ENCODE measurements at regions not wholly inside any gene's neighbourhood (a gene's known extent, or its start where the extent isn't known, plus 50 kb on each side); places are given as distances from the start of the nearest gene placed in this dataset.
"Not testable (repeated sequence)": the region's sequence is repeated elsewhere in the genome, so short reads cannot be mapped to it uniquely, and the experiment has no call there.

DNA sequence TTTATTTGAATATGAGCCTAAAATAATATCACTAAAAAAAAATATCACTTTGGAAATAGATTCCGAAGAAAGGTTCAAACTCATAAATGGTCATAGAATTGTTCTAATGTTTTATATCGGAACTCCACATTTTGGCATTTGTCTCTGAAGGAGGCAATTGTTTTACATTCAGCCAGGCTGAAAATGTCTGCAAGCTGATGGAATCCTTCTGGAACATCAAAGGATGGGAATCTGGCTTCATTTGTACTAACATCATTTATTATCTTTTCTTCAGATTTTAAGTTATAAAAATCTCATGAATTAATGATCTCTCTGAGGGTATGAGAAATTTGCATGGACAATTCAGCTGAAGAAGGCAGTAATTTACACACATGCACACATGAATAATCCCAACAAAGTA lies 251.4 kb upstream of the RGMA start:
- TF ChIP-seq EZH2 (IDR thresholded peaks at IDR 0.05) (no peak), POLR2AphosphoS5 (IDR thresholded peaks at IDR 0.05; ENCODE audit: borderline replicate concordance, low read depth, low read length) (no peak), FOXP2 (optimal IDR thresholded peaks at IDR 0.05; ENCODE audit: control extremely low read depth, extremely low read length, insufficient read depth) (no peak)
- DNase-seq (ENCODE audit: low read depth, low spot score), result no peak

DNA sequence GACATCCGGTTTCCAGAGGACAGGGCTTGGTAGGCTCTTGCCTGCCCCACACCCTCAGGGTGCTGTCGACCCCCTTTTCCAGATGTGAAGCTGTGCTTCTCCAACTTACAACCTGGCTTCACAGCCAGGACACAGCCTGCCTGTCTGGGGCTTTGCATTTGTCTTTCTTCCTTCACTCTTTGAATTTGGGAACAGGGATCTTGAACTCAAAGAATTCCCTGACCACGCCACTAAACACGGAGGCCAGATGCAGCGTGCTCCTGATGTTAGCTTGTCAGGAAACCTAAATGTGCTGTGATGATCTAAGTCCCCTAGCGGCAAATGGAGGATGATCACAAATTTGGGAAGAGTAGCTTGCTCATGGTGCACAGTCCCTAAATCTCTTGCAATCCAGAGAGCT lies 244.8 kb upstream of the RGMA start:
- H3K4me3 ChIP-seq, result no peak overlapping the region
- no peak for DNase-seq (ENCODE audit: low read depth, low spot score)
- H3K27ac ChIP-seq, result no peak overlapping the region
- TF ChIP-seq POLR2AphosphoS5 (IDR thresholded peaks at IDR 0.05; ENCODE audit: borderline replicate concordance, low read depth, low read length), result no peak
- no peak overlapping the region for H3K9ac ChIP-seq (ENCODE audit: insufficient read length)
- H3K36me3 ChIP-seq (ENCODE audit: insufficient read depth, low read length), result no peaks in the 10 kb centered on the region
- no peaks in the 10 kb centered on the region for H3K9me3 ChIP-seq (ENCODE audit: low read depth, low read length)

More for the DNA sequence above, 251.4 kb upstream of the RGMA start:
- no peaks in the 10 kb centered on the region for H3K36me3 ChIP-seq (ENCODE audit: insufficient read depth, low read length)
- no peak overlapping the region for H3K4me3 ChIP-seq
- no peaks in the 10 kb centered on the region for H3K9me3 ChIP-seq (ENCODE audit: low read depth, low read length)
- H3K27ac ChIP-seq, result no peak overlapping the region
- H3K9ac ChIP-seq (ENCODE audit: insufficient read length), result no peak overlapping the region

DNA sequence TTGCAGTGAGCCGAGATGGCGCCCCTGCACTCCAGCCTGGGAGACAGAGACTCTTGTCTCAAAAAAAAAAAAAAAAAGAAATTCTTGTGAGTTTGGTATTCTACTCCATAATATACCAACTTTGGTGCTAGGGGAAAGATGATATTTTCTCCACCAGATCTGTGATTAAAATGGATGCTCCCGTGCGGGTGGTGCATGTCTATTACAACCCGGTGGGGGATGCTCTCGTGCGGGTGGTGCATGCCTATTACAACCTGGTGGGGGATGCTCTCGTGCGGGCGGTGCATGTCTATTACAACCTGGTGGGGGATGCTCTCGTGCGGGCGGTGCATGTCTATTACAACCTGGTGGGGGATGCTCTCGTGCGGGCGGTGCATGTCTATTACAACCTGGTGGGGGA lies 244.1 kb upstream of the RGMA start:
- H3K9me3 ChIP-seq (ENCODE audit: low read depth, low read length); H3K9ac ChIP-seq (ENCODE audit: insufficient read length); H3K4me3 ChIP-seq; DNase-seq (ENCODE audit: low read depth, low spot score); H3K27ac ChIP-seq; H3K36me3 ChIP-seq (ENCODE audit: insufficient read depth, low read length): not testable (repeated sequence)

- Histone ChIP-seq H3K27ac (no peak overlapping the region), H3K36me3 (ENCODE audit: insufficient read depth, low read length) (no peaks in the 10 kb centered on the region), H3K9me3 (ENCODE audit: low read depth, low read length) (no peaks in the 10 kb centered on the region), H3K4me3 (no peak overlapping the region), H3K9ac (ENCODE audit: insufficient read length) (no peak overlapping the region)
- DNase-seq (ENCODE audit: low read depth, low spot score), result no peak
- no peak for TF ChIP-seq POLR2AphosphoS5 (IDR thresholded peaks at IDR 0.05; ENCODE audit: borderline replicate concordance, low read depth, low read length)
- no peak for TF ChIP-seq EZH2 (IDR thresholded peaks at IDR 0.05)
- TF ChIP-seq FOXP2 (optimal IDR thresholded peaks at IDR 0.05; ENCODE audit: control extremely low read depth, extremely low read length, insufficient read depth), result no peak
Observed at GRCh38 chr15:93332168-93332553, 243.2 kb upstream of the RGMA start.

DNA sequence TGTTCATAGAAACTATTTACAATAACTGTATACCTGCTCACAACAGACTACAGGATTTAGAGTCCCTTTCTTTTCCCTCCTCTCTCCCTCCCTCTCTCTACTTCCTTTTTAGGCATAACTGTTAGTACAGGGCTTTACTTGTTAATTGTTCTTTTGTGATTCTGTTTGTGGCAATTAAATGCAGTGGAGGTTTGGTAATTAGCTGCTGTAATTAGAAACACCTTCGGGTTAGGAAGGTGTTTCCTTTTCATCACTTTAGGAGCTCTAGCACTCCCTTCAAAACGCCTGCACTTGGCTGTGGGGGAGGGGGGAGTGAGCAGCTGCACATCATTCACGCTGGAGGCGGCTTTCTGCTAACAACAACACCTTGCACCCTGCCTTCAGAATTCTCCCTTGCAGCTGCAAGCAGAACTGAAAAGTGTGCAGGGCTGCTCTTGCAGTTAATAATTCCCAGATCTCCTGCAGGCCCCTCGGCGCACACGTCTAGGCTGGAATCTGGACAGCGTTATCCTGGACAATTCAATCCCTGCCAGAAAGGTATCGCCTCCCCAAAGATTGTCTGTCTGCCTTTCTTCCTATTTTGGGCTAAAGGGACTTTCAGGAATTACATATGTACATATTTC lies 242.6 kb upstream of the RGMA start:
- H3K36me3 ChIP-seq (ENCODE audit: insufficient read depth, low read length), result no peaks in the 10 kb centered on the region
- H3K27ac ChIP-seq, result no peak overlapping the region
- no peak for DNase-seq (ENCODE audit: low read depth, low spot score)
- H3K4me3 ChIP-seq, result no peak overlapping the region
- no peak overlapping the region for H3K9ac ChIP-seq (ENCODE audit: insufficient read length)
- no peaks in the 10 kb centered on the region for H3K9me3 ChIP-seq (ENCODE audit: low read depth, low read length)
- no peak for TF ChIP-seq POLR2AphosphoS5 (IDR thresholded peaks at IDR 0.05; ENCODE audit: borderline replicate concordance, low read depth, low read length)
- no peak for TF ChIP-seq EZH2 (IDR thresholded peaks at IDR 0.05)
- no peak for TF ChIP-seq FOXP2 (optimal IDR thresholded peaks at IDR 0.05; ENCODE audit: control extremely low read depth, extremely low read length, insufficient read depth)

GRCh38 chr15:93330912-93331544 lies 242.0 kb upstream of the RGMA start:
- no peak overlapping the region for H3K27ac ChIP-seq
- no peaks in the 10 kb centered on the region for H3K36me3 ChIP-seq (ENCODE audit: insufficient read depth, low read length)
- no peak overlapping the region for H3K4me3 ChIP-seq
- no peak for DNase-seq (ENCODE audit: low read depth, low spot score)
- H3K9ac ChIP-seq (ENCODE audit: insufficient read length), result no peak overlapping the region
- H3K9me3 ChIP-seq (ENCODE audit: low read depth, low read length), result no peaks in the 10 kb centered on the region
- TF ChIP-seq FOXP2 (optimal IDR thresholded peaks at IDR 0.05; ENCODE audit: control extremely low read depth, extremely low read length, insufficient read depth) (no peak), EZH2 (IDR thresholded peaks at IDR 0.05) (no peak)

GRCh38 chr15:93327364-93327763 lies 238.4 kb upstream of the RGMA start:
- Histone ChIP-seq H3K9ac (ENCODE audit: insufficient read length) (no peak overlapping the region), H3K9me3 (ENCODE audit: low read depth, low read length) (no peaks in the 10 kb centered on the region), H3K4me3 (no peak overlapping the region), H3K27ac (no peak overlapping the region), H3K36me3 (ENCODE audit: insufficient read depth, low read length) (no peaks in the 10 kb centered on the region)
- DNase-seq (ENCODE audit: low read depth, low spot score), result no peak
- TF ChIP-seq POLR2AphosphoS5 (IDR thresholded peaks at IDR 0.05; ENCODE audit: borderline replicate concordance, low read depth, low read length) (no peak), FOXP2 (optimal IDR thresholded peaks at IDR 0.05; ENCODE audit: control extremely low read depth, extremely low read length, insufficient read depth) (no peak), EZH2 (IDR thresholded peaks at IDR 0.05) (no peak)

DNA sequence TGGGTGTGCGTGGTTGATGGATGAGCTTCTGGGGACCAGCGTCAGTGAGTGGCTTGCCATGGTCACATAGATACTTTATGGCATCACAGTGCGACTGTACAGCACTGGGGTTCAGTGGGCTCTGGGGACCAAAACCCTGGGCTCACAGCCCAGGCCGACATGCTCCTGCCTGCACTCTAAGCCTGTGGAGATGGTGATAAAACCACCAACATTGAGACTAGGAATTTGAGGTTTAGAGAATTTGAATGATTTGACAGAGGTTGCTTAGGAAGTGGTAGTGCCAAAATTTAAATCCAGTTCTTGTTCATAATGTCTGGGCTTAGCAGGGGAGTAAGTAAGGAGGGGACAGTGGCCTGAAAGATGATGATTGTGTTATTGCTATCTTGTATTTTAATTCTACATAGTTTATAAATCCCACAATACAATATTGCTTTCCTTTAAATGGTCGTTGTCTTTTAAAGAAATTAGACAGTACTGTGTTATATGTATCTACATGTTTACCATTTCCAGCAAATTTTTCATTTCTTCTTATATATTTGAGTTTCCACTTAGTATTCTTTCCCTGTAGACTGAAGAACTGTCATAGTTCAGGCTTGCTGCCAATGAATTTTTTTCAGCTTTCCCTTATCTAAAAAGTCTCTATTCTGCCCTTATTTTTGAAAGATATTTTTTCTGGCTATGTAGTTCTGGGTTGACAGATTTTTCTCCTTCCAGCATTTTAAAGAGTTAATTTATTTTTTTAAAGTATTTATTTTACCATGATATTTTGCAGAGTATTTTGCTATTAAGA lies 235.4 kb upstream of the RGMA start:
- TF ChIP-seq POLR2AphosphoS5 (IDR thresholded peaks at IDR 0.05; ENCODE audit: borderline replicate concordance, low read depth, low read length) (no peak), EZH2 (IDR thresholded peaks at IDR 0.05) (no peak), FOXP2 (optimal IDR thresholded peaks at IDR 0.05; ENCODE audit: control extremely low read depth, extremely low read length, insufficient read depth) (no peak)
- Histone ChIP-seq H3K9ac (ENCODE audit: insufficient read length) (no peak overlapping the region), H3K36me3 (ENCODE audit: insufficient read depth, low read length) (no peaks in the 10 kb centered on the region), H3K9me3 (ENCODE audit: low read depth, low read length) (no peaks in the 10 kb centered on the region), H3K4me3 (no peak overlapping the region), H3K27ac (no peak overlapping the region)
- no peak for DNase-seq (ENCODE audit: low read depth, low spot score)

Data from SK-N-MC (cell line).